ENCODE measurements at regions not wholly inside any gene's neighbourhood (a gene's known extent, or its start where the extent isn't known, plus 50 kb on each side); places are given as distances from the start of the nearest gene placed in this dataset.

DNA sequence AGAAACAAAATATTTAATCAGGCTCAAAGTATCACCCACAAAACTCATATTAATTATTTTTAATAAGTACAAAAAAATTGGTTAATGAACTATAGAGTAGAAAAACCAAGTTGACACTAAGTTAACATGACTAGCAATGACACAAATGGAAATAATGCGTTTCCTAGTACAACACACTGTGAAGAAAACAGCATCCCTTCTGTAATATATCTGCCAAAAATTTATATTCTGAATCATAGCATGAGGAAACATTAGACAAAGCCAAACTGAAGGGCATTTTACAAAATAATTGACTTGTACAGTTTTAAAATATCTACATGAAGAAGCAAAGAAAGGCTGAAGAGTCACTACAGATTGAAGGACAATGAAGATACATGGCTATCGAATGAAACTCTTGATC lies 477.6 kb upstream of the INTU start:
- no peak for TF ChIP-seq YY1 (IDR thresholded peaks at IDR 0.05; ENCODE audit: insufficient read depth, insufficient read length)
- TF ChIP-seq ZNF274 (IDR thresholded peaks at IDR 0.05; ENCODE audit: low read depth, low read length) = no peak
